ENCODE measurements at regions not wholly inside any gene's neighbourhood (a gene's known extent, or its start where the extent isn't known, plus 50 kb on each side); places are given as distances from the start of the nearest gene placed in this dataset.
"Not testable (repeated sequence)": the region's sequence is repeated elsewhere in the genome, so short reads cannot be mapped to it uniquely, and the experiment has no call there.

GRCh38 chr9:13809401-13809800 lies 504.5 kb downstream of the NFIB start:
- DNase-seq, result no peak

DNA sequence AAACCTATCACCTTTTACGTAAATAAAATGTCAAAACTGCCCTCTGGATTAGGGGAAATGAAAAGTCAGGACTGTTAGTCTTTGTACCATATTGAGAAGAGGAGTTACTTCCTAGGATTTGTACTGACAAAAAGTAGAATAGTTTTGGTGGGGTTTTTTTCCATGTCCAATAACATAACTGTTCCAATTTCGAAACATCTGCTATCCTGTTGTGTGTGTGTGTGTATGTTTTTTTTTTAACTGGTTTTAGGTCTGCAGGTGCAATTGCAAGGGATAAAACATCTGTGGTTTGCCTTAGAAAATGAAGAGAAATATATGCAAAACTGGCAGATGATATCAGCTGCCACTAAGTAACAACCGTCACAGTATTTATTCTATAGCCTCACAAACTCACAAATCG lies 506.8 kb downstream of the NFIB start:
- no peak for DNase-seq

GRCh38 chr9:13806714-13807113 lies 507.2 kb downstream of the NFIB start:
- DNase-seq, result no peak

DNA sequence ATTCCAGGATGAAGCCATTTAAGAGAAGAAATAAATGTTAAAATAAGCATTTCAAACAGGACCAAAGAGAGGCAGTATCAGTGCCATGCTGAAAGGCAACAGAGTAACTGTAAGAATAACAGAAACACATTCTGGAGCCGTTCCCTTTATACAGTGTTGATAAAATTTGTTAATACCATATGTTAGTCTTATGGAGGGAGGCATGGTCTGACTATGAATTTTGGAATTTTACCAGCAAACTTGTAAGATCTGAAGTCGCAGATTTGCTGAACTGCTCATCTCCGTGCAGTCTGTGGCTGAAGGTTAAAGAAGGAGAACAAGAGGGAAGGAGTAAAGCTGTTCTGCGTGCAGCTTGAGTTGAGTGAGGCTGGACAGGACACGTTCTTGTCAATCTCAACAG lies 508.4 kb downstream of the NFIB start:
- DNase-seq, result no peak

DNA sequence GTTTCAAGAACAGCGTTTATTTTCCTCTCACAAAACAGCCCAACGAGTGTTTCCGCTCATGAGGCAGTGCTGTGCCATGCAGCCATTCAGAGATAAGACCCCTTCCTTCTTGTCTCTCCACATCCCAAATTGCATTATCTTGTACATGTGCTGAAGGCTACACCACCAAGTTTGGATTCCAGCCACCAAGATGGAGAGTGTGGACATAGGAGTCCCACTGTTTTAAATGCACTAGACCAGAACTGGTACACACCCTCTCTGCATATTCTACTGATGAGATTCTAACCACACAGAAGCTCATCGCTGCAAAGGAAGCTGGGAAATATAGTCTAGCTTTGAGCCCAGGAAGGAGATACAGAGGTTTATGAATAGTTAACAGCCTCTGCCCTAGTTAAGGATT lies 509.4 kb downstream of the NFIB start:
- DNase-seq, result no peak

DNA sequence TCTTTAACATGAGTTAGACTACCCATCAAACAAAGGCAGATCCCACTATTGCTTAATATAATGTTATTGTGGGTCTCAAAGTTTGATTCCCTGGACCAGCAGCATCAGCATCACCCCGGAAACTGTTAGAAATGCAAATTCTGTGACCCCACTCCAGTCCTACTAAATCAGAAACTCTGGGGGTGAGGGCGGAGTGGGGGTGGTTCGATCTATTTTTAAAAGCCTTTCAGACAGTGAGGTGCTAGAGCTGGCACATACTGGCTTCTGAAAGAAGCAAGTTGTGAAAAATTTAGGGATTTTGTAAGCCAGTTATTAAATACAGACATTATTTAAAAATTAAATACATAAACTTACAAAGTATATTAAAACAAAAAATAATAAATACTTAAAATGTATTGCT lies 513.2 kb downstream of the NFIB start:
- no peak for DNase-seq

DNA sequence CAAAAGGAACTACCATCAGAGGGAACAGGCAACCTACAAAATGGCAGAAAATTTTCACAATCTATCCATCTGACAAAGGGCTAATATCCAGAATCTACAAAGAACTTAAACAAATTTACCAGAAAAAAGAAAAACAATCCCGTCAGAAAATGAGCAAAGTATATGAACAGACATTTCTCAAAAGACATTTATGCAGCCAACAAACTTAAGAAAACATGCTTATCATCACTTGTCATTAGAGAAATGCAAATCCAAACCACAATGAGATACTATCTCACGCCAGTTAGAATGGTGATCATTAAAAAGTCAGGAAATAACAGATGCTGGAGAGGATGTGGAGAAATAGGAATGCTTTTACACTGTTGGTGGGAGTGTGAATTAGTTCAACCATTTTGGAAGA lies 516.2 kb downstream of the NFIB start:
- DNase-seq, result not testable (repeated sequence)

DNA sequence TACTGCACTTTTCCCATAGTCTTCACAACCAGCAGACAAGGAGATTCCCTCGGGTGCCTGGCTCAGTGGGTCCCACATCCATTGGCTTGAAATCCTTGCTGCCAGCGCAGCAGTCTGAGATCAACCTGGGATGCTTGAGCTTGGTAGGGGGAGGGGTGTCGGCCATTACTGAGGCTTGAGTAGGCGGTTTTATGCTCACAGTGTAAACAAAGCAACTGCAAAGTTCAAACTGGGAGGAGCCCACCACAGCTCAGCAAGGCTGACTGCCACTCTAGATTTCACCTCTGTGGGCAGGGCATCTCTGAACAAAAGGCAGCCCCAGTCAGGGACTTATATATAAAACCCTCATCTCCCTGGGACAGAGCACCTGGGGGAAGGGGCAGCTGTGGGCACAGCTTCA lies 512.3 kb upstream of the MPDZ start:
- DNase-seq, result no peak

DNA sequence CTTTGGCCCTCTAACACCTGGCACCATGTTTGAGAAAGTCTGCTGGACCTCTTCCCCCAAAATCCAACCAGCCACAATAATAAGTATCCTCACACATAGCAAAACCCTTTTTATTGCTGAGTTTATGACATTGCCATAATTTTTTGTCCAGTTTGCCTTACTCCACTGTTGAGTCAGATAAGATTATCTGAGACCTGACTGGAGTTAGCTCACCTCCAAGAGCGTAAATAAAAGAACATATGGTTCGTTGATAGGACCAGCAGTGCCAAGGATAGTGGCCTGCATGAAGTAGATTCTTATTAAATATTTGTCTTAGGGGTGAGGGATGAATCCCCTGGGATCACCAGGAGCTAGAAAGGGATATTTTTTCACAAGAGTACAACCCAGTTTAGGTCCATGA lies 510.6 kb upstream of the MPDZ start:
- DNase-seq, result no peak

DNA sequence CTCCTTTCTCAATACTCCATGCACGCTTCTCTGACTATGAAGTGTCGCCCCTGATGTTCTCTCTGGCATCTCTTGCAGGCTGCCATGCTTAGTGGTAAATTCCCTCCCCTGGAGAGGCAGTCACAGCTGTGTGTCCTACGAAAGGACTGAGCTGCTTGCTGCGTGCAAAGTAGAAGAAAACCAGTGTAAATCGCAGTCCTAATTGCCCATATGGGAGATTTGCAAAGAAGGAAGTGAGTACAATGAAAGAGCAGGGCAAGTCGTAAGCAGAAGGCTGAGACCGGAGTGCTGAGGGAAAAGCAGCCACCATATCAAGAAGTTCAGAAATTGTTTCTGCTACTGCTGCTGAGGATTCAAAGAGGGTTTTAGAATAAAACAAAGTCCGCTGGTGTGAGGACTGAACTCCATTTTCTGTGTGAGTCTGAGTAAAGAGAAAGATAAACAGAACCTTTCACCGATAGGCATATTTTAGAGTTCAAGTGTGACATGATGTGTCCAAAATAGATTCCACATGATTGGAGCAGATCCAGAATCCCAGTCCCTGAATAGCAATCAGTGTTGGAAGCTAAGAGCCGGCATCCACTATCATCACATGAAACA lies 507.8 kb upstream of the MPDZ start:
- DNase-seq, result no peak

DNA sequence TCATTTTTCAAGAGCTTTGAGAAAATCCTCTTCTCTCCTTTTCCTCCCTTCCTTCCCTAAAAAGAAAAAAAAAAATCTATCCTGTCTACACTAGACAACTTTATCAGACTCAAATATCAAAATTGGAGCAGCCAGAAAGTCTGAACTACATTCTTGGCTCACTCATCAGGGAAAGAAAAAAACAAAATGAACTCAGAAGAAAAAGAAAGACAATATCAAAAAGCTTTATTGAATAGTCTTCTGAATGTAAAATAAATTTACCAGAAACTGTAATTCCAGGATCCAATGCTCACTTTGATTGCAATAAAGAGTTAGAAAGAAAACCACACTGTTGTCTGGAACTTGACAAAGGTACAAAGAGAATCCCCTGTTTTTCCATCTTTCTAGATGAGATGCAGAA lies 507.2 kb upstream of the MPDZ start:
- DNase-seq, result no peak

DNA sequence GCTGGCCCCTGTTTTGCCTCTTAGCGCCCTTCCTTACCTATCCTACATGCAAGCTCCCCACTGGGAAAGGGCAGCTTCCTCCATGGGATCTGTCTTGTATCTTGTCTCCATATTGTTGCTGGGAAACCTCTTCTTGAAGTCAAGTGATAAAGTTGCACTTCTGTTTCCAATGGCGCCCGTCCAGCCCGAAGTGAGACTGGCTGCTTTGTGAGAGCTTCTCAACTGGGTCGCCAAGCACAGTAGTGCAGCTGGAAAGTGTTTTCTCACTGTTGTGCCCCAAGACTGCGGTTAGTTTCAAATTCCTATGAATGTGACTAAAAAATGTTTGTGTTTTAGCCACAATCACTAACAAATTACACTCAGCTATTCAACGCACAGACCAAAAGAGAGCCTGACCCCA lies 506.6 kb upstream of the MPDZ start:
- DNase-seq, result no peak

DNA sequence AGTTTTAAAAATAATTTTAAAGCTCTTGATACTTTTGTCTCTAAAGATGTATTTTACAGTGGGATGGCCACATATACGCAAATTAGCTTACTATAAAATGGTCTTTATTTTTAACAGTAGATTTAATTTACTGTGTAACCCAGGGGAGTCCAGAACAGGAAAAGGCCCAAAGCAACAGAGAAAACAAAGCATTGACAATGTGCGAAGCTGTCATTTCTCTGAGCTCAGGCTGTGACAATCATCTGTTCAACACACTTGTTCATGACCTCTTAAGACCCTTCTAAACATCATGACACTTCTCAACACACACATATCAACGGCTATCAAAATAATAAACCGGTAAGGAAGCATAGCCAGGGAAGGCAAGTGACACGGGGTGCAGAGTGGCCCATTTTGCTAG lies 499.6 kb upstream of the MPDZ start:
- DNase-seq, result no peak

- no peak for DNase-seq
Measured at GRCh38 chr9:13778631-13779030, 499.1 kb upstream of the MPDZ start.

- DNase-seq, result no peak
Measured at GRCh38 chr9:13770956-13771355, 491.5 kb upstream of the MPDZ start.

DNA sequence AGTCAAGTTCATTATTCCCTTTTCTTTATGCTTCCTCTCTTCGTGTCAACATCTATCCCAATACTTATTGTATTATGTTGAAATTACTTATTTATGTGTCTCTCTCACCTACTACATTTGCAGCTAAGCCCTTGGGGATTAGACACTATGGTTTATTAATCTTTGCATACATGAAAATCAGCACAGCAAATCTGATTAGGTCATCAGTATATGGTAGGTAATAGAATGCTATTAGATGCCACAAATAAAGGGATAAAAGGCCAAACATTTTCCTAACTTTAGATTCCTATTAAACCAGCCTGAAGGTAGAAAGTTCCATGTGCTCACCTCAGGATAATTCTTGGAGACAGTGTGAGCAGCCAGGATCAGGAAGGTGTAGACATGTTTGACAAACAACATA lies 490.1 kb upstream of the MPDZ start:
- no peak for DNase-seq

DNA sequence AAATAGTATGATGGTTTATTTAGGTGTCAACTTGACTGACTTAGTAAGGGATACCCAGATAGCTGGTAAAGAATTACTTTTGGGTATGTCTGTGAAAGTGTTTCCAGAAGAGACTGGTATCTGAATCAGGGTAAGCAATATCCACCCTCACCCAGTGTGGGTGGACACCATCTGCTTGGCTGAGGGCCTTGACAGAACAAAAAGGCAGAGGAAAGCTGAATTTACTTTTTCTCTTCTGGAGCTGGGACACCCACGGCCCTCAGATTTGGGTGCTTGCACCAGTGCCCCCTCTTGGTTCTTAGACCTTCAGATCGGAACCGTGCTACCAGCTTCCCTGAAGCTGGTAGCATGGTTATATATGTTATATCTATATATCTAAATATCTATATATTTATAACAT lies 489.5 kb upstream of the MPDZ start:
- DNase-seq, result no peak

DNA sequence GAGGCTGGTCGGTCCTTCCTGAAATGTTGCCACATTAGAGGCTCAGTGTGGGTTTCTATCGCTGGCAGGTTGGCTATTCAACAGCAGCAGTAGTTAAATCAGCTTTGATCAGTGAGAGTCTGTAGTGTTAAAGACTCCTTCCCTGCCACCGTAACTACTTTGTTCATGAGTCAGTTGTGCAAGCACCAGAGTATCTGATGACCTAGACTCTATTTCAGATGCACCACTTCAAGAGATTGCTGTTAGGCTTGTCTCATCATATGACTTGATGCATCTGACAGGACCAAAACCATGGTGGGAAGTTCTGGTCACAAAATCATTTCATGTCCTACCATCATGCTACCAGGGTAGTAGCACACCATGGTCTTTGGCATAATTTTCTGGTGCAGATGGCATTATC lies 482.7 kb upstream of the MPDZ start:
- no peak for DNase-seq

GRCh38 chr9:13759551-13759950 lies 480.1 kb upstream of the MPDZ start:
- DNase-seq, result no peak

- DNase-seq, result no peak
Measured at GRCh38 chr9:13758936-13759335, 479.4 kb upstream of the MPDZ start.

DNA sequence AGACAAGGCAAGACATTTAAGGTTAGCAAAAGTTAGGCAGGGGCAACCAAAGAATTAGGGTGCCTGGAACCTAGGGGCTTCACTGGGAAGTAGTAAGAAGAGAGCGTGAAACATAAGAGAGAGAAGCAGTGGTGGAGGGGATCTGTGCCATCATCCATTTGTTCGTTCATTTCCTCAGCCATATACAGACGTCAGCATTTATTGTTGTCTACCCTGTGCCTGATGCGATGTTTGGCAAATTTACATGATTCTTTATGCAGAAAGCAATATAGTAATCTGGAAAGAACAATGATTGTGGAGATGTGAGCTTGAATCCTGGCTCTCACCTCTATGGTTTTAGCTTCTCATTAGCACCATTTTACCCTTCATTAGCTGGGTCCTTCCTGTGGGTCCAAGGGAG lies 477.5 kb upstream of the MPDZ start:
- DNase-seq, result no peak

GRCh38 chr9:13755551-13755950 lies 476.1 kb upstream of the MPDZ start:
- DNase-seq, result no peak

- DNase-seq, result no peak
Measured at GRCh38 chr9:13750639-13751038, 471.1 kb upstream of the MPDZ start.

- no peak for DNase-seq
Measured at GRCh38 chr9:13750061-13750460, 470.6 kb upstream of the MPDZ start.

DNA sequence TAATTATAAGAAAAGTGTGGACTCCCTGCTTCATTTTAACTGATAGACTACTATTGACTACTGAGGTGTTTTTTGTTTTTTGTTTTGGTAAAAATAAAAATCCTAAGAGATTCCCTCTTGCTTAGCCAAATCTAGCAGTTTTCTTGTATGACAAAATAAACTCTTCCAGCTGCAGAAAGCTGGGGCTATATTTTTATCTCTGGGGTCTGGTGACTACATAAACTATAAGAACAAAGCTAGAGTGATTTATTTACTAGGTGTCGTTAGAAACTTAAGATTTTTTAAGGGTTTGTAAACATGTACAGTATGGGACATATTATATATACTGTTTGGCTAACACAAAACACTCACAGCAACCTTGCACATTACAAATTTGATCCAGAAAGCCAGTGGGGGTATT lies 467.4 kb upstream of the MPDZ start:
- no peak for DNase-seq
